NCI-H1092 treated with DMSO at 0.1 percent for 48 hours (cell line): ENCODE measurements at regions not wholly inside any gene's neighbourhood (a gene's known extent, or its start where the extent isn't known, plus 50 kb on each side); places are given as distances from the start of the nearest gene placed in this dataset.

ENCODE experiments used
- DNase-seq: peaks from one replicate; lab custom pipeline; 2025; lab: John Stamatoyannopoulos, UW

GRCh38 chr1:214205053-214205452 is 75.9 kb upstream of the SMYD2 start:
- DNase-seq, result peak; percentile 96

- DNase-seq, result no peak
Measured at GRCh38 chr1:214208460-214208859, 72.5 kb upstream of the SMYD2 start.

- DNase-seq, result no peak
Measured at GRCh38 chr1:214209260-214209808, 71.6 kb upstream of the SMYD2 start.

- no peak for DNase-seq
Measured at GRCh38 chr1:214213136-214213535, 67.8 kb upstream of the SMYD2 start.

- no peak for DNase-seq
Measured at GRCh38 chr1:214214851-214215250, 66.1 kb upstream of the SMYD2 start.

GRCh38 chr1:214215583-214215982 is 65.4 kb upstream of the SMYD2 start:
- DNase-seq, result no peak

- DNase-seq, result no peak
Measured at GRCh38 chr1:214216021-214216420, 64.9 kb upstream of the SMYD2 start.

GRCh38 chr1:214216779-214217178 is 64.2 kb upstream of the SMYD2 start:
- DNase-seq, result peak; percentile 44

- no peak for DNase-seq
Measured at GRCh38 chr1:214219902-214220301, 61.1 kb upstream of the SMYD2 start.

GRCh38 chr1:214220891-214221290 is 60.1 kb upstream of the SMYD2 start:
- DNase-seq, result no peak

- no peak for DNase-seq
Measured at GRCh38 chr1:214224611-214225354, 56.2 kb upstream of the SMYD2 start.

- DNase-seq, result peak; percentile 83
Measured at GRCh38 chr1:214228976-214229375, 52.0 kb upstream of the SMYD2 start.

GRCh38 chr1:214229736-214230135 is 51.2 kb upstream of the SMYD2 start:
- DNase-seq, result no peak
